NCI-H2107 treated with DMSO at 0.1 percent for 48 hours (cell line): ENCODE measurements at regions not wholly inside any gene's neighbourhood (a gene's known extent, or its start where the extent isn't known, plus 50 kb on each side); places are given as distances from the start of the nearest gene placed in this dataset.

Experiments used
- DNase-seq: peaks from one replicate; lab custom pipeline; 2025; ENCODE audit not compliant: unreplicated experiment; lab: John Stamatoyannopoulos, UW

DNA sequence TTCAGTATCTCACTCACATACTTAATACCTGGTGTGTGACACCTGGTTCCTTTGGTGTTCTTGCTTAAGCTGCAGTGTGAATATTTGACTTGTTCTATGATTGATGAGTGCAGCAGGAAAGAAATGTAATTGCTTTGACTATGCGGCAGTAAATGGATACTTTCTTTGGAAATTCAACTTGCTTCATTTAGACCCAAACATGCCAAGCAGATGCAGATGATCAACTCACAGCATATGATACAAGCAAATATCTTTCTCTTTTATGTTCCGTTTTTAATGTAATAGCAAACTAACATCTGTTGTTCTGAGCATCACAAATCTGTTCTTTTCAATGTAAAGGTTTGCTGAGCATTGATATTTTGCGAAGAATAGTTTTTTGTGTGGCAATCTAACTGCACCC lies 549.5 kb downstream of the C4orf33 start:
- no peak for DNase-seq

GRCh38 chr4:129668092-129668491 lies 572.1 kb downstream of the C4orf33 start:
- no peak for DNase-seq

GRCh38 chr4:129672941-129673340 lies 577.0 kb downstream of the C4orf33 start:
- no peak for DNase-seq

- no peak for DNase-seq
Measured at GRCh38 chr4:129675036-129675435, 579.1 kb downstream of the C4orf33 start.

DNA sequence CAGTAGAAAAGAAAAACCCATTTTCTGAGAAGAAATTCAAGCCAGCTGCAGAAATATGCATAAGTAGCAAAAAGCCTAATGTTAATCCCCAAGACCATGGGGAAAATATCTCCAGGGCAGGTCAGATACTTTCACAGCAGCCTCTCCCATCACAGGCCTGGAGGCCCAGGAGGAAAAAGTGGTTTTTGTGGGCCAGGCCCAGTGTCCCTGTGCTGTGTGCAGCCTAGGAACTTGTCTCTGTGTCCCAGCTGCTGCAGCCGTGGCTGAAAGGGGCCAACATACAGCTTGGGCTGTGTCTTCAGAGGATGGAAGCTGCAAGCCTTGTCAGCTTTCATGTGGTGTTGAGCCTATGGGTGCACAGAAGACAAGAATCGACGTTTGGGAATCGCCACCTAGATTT lies 581.0 kb downstream of the C4orf33 start:
- no peak for DNase-seq

- no peak for DNase-seq
Measured at GRCh38 chr4:129682586-129682985, 586.6 kb downstream of the C4orf33 start.

- DNase-seq: no peak
Measured at GRCh38 chr4:129707949-129708348, 612.0 kb downstream of the C4orf33 start.

- no peak for DNase-seq
Measured at GRCh38 chr4:129708784-129709183, 612.8 kb downstream of the C4orf33 start.

DNA sequence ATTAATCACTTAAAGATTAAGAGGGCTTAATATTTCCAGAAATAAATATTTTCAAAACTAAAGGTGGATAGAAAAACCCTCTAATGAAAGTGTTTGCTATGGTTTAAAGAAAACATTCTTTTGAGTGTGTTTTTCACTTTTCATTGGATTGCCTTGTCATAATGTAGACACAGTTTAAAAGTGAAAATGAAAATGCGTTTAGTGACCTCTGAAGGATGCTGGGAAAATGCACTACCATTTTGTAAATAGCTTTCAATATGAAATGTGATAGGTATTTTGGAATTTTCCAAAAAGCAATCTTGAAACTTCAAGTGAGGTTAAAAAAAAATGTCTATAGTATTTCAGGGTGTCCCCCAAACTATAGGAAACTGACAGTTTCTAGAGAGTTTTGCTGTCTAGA lies 642.2 kb downstream of the C4orf33 start:
- DNase-seq: no peak

- no peak for DNase-seq
Measured at GRCh38 chr4:129747756-129748155, 651.8 kb downstream of the C4orf33 start.

DNA sequence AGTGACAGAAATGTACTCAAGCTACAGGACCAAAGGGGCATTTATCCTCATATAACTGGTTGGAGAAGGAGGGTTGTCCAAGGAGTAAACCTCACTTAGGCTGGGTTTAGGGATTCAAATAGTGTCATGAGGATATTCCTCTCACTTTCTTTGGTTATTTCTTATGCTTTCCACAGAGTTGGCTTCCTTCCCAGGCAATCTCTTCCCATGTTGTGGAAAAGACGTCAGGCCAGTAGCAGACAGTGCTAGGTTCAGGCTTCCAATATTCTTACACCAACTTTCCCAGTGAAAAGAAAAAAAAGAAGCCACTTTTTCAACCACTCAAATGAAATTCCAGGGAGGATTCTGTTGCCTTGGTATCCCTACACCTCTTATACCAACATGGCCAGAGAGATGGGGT lies 653.0 kb downstream of the C4orf33 start:
- DNase-seq: no peak

DNA sequence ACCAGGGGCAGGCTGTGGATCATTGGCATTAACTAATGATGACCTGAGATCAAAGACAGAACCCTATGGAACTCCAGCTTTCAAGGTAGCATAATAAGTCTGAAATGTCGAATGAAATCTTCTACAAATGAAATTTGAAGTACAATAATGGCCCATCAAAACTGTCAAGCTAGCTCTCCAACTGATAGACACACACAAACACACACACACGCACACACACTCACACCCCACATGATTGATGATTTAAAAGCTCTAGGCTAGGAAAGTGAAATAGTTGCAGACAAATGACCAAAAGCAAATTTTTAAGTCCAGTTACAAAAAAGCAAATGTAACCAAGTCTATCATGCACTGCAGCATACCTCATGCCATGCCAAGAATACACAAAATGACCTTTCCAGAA lies 655.7 kb downstream of the C4orf33 start:
- DNase-seq: no peak

DNA sequence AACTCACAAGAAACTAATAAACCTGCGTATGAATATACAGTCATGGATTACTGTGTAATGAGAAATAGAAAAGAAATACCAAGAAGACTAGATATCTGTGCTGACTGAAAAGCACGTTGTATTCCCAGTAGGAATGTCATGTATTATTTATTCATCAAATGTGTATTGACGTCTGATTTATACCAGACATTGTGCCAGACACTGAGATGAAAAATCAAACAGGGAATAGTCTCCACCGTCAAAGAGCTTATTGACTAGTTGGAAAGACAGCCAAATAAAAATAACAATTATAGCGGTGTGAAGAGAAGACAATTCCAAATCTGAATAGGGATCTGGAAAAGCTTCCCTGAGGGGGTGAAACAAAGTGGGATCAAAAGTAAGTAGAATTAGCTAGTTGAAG lies 687.6 kb downstream of the C4orf33 start:
- no peak for DNase-seq

DNA sequence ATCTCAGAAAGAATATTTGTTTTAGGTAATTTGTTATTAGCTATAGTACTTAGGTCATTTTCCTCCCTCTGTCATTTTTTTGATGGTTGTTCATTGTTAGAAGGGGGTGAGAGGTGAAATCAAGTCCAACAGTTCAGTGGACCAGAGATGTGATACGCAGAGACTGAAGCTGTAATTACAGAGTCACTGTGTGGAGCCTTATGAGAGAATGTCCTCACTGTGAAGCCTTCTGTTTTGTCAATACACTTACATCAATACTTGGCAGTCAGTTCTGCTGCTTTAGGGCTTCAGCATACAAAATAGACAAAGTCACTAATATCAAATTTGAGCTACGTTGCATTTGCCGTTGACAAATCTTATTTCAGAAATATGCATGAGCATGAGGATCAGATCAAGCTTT lies 692.5 kb downstream of the C4orf33 start:
- no peak for DNase-seq

DNA sequence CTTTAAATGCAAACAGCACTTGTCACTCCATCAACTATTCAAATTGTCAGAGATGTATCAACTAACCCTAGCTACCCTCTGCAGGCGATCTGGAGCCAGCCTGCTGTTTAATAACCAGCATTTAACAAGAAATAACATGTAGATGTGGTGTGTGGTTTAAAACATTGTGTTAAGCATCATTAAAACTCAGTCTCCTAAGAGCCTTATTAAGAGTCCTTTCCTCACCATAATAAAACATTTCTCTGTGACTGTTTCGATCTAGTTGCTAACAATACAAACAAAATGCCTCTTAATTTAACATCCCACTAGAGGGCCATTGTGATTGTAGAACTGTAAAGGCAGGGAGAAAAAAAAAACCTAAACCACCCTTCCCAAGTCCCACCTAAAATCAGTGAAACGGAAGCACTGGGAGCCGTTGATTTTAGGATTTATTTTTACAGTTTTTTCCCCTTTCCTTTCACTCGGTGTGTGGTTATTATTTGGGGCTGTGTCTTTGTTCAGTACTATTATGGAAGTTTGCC lies 708.6 kb downstream of the C4orf33 start:
- peak; percentile 89 for DNase-seq

DNA sequence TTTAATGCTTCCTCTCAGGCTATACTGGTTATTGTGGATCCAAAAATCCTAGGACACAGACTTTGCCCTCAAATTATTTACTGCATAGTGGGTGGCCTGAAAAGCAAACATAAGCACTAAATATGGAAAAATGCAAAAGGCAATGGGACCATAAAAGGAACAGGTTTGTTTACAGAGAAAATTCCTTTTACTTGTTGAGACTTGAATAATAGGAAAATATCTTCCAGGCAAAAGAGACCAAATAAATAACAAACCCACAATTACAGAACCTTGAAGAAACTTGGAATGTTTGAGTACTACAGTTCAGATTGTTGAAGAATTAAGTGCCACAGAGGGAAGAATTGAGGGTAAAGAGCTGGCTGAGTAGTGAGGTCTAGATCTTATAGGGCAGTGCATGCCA lies 711.0 kb downstream of the C4orf33 start:
- no peak for DNase-seq

- DNase-seq: no peak
Measured at GRCh38 chr4:129808242-129808641, 712.3 kb downstream of the C4orf33 start.

GRCh38 chr4:129821073-129821472 lies 725.1 kb downstream of the C4orf33 start:
- DNase-seq: no peak

- no peak for DNase-seq
Measured at GRCh38 chr4:129821963-129822362, 726.0 kb downstream of the C4orf33 start.

- peak; percentile 18 for DNase-seq
Measured at GRCh38 chr4:129822701-129823100, 726.7 kb downstream of the C4orf33 start.

- no peak for DNase-seq
Measured at GRCh38 chr4:129823105-129823504, 727.2 kb downstream of the C4orf33 start.

GRCh38 chr4:129829373-129829772 lies 733.4 kb downstream of the C4orf33 start:
- no peak for DNase-seq

- no peak for DNase-seq
Measured at GRCh38 chr4:129839687-129840086, 743.7 kb downstream of the C4orf33 start.

- DNase-seq: no peak
Measured at GRCh38 chr4:129842096-129842495, 746.1 kb downstream of the C4orf33 start.
